WTC11 (cell line): ENCODE measurements at regions not wholly inside any gene's neighbourhood (a gene's known extent, or its start where the extent isn't known, plus 50 kb on each side); places are given as distances from the start of the nearest gene placed in this dataset.
"Not testable (repeated sequence)": the region's sequence is repeated elsewhere in the genome, so short reads cannot be mapped to it uniquely, and the experiment has no call there.

Experiments used
- ATAC-seq: fragments of 200-7000 bp; cut with Tn5 transposase; 2 replicates; pipeline ENCODE4 v1.10.0; 2021; ENCODE audit warnings: mild to moderate bottlenecking, moderate library complexity
- CTCF ChIA-PET: fragments of 300-600 bp; sonication (Branson Sonifier 250); formaldehyde crosslinking; loops from one replicate; lab custom pipeline; 2021; ENCODE audit warnings: antibody characterized with exemption; lab: Charles Lee
- POLR2A ChIA-PET: fragments of 350-600 bp; sonication (Branson Sonifier 250); formaldehyde crosslinking; loops from one replicate; lab custom pipeline; 2021; ENCODE audit warnings: antibody characterized with exemption; lab: Charles Lee
- DNase-seq: peaks from one replicate; pipeline ENCODE4 v3.0.0; 2021; ENCODE audit warnings: low spot score
- H3K27ac Mint-ChIP-seq: 2 replicates; pipeline ENCODE4 v1.8.0; 2021; ENCODE audit warnings: mixed read lengths
- H3K27me3 Mint-ChIP-seq: 2 replicates; pipeline ENCODE4 v1.8.0; 2021; ENCODE audit warnings: low read depth, mild to moderate bottlenecking, moderate library complexity, mixed read lengths
- H3K36me3 Mint-ChIP-seq: 2 replicates; pipeline ENCODE4 v1.8.0; 2021; ENCODE audit warnings: mixed read lengths
- H3K4me1 Mint-ChIP-seq: 2 replicates; pipeline ENCODE4 v1.8.0; 2022; ENCODE audit warnings: mixed read lengths
- H3K4me3 Mint-ChIP-seq: 2 replicates; pipeline ENCODE4 v1.8.0; 2021; ENCODE audit warnings: mild to moderate bottlenecking, moderate library complexity, mixed read lengths
- H3K9me3 Mint-ChIP-seq: 2 replicates; pipeline ENCODE4 v1.8.0; 2021; ENCODE audit warnings: mixed read lengths
- CREM ChIP-seq: sonication (generic); formaldehyde crosslinking; IDR thresholded peaks from 2 replicates; pipeline ENCODE4 v1.8.1; 2022; ENCODE audit warnings: mild to moderate bottlenecking, missing genetic modification reagents, moderate library complexity
- E2F5 ChIP-seq: sonication (generic); formaldehyde crosslinking; IDR thresholded peaks from 2 replicates; pipeline ENCODE4 v1.8.1; 2022; ENCODE audit warnings: mild to moderate bottlenecking, moderate library complexity, missing genetic modification reagents
- GRHL2 ChIP-seq: fragments of 250-450 bp; sonication (Bioruptor Pico); IDR thresholded peaks from 2 replicates; pipeline ENCODE4 v1.8.0; 2022; ENCODE audit warnings: mild to moderate bottlenecking, moderate library complexity; ENCODE audit not compliant: insufficient replicate concordance, severe bottlenecking
- IRF2 ChIP-seq: sonication (generic); formaldehyde crosslinking; IDR thresholded peaks from 2 replicates; pipeline ENCODE4 v1.8.0; 2022; ENCODE audit warnings: low read depth, missing genetic modification reagents, borderline replicate concordance
- MLX ChIP-seq: sonication (generic); formaldehyde crosslinking; IDR thresholded peaks from 2 replicates; pipeline ENCODE4 v1.8.1; 2023; ENCODE audit warnings: mild to moderate bottlenecking, missing genetic modification reagents, moderate library complexity
- PRDM15 ChIP-seq: sonication (generic); formaldehyde crosslinking; IDR thresholded peaks from 2 replicates; pipeline ENCODE4 v1.8.0; 2022; ENCODE audit warnings: missing genetic modification reagents
- RORB ChIP-seq: fragments of 250-450 bp; sonication (Bioruptor Pico); IDR thresholded peaks from 2 replicates; pipeline ENCODE4 v1.9.0; 2021; ENCODE audit warnings: mild to moderate bottlenecking
- ZNF512 ChIP-seq: sonication (generic); formaldehyde crosslinking; IDR thresholded peaks from 2 replicates; pipeline ENCODE4 v1.8.1; 2022; ENCODE audit warnings: missing genetic modification reagents, borderline replicate concordance

GRCh38 chr2:57217013-57217412 lies 829.6 kb upstream of the VRK2 start:
- POLR2A ChIA-PET, result no interaction called here
- H3K27me3 Mint-ChIP-seq, result no peaks in the 10 kb centered on the region; the same call in 1 of the 2 replicates
- peaks cover 16% of the 10 kb centered on the region for H3K36me3 Mint-ChIP-seq
- H3K4me1 Mint-ChIP-seq, result no peaks in the 10 kb centered on the region
- ATAC-seq (no peak), DNase-seq (no peak)
- no peak overlapping the region for H3K27ac Mint-ChIP-seq
- CTCF ChIA-PET, result no interaction called here
- no peak for TF ChIP-seq CREM (CRISPR knock-in tag)
- peaks cover 49% of the 10 kb centered on the region for H3K9me3 Mint-ChIP-seq
- H3K4me3 Mint-ChIP-seq, result no peak overlapping the region

GRCh38 chr2:57218206-57218605 lies 828.4 kb upstream of the VRK2 start:
- TF ChIP-seq MLX (CRISPR knock-in tag) (no peak), ZNF512 (no peak), PRDM15 (no peak), E2F5 (no peak), IRF2 (CRISPR knock-in tag) (no peak), RORB (no peak), GRHL2 (CRISPR knock-in tag) (no peak)
- TF ChIP-seq, all 79 proteins: peak for 0
- Mint-ChIP-seq H3K36me3 (peaks cover 16% of the 10 kb centered on the region), H3K9me3 (peaks cover 49% of the 10 kb centered on the region), H3K4me3 (no peak overlapping the region), H3K27me3 (no peaks in the 10 kb centered on the region; the same call in 1 of the 2 replicates), H3K27ac (no peak overlapping the region), H3K4me1 (no peaks in the 10 kb centered on the region)
- CTCF ChIA-PET, result no interaction called here
- POLR2A ChIA-PET, result no interaction called here
- no peak for DNase-seq
- ATAC-seq, result no peak

- ATAC-seq, H3K4me1 Mint-ChIP-seq, DNase-seq, H3K27ac Mint-ChIP-seq, H3K4me3 Mint-ChIP-seq, CTCF ChIA-PET, H3K36me3 Mint-ChIP-seq, POLR2A ChIA-PET, H3K27me3 Mint-ChIP-seq: not testable (repeated sequence)
- H3K9me3 Mint-ChIP-seq, result peaks cover 17% of the 10 kb centered on the region
Observed at GRCh38 chr2:57229706-57230105, 816.9 kb upstream of the VRK2 start.

GRCh38 chr2:57232341-57232740 lies 814.3 kb upstream of the VRK2 start:
- POLR2A ChIA-PET, ATAC-seq, CTCF ChIA-PET, H3K4me3 Mint-ChIP-seq, DNase-seq, H3K27me3 Mint-ChIP-seq, H3K4me1 Mint-ChIP-seq, H3K36me3 Mint-ChIP-seq, H3K27ac Mint-ChIP-seq: not testable (repeated sequence)
- peaks cover 17% of the 10 kb centered on the region for H3K9me3 Mint-ChIP-seq

- peaks cover 74% of the 10 kb centered on the region for H3K9me3 Mint-ChIP-seq
- H3K27me3 Mint-ChIP-seq, CTCF ChIA-PET: not testable (repeated sequence)
Observed at GRCh38 chr2:57251495-57251894, 795.1 kb upstream of the VRK2 start.

GRCh38 chr2:57276408-57276807 lies 770.2 kb upstream of the VRK2 start:
- Mint-ChIP-seq H3K36me3 (peaks cover 32% of the 10 kb centered on the region), H3K9me3 (peaks cover 81% of the 10 kb centered on the region)
- POLR2A ChIA-PET, H3K4me3 Mint-ChIP-seq, H3K27me3 Mint-ChIP-seq, CTCF ChIA-PET, H3K4me1 Mint-ChIP-seq, ATAC-seq, H3K27ac Mint-ChIP-seq, DNase-seq: not testable (repeated sequence)

More at GRCh38 chr2:57251495-57251894, 795.1 kb upstream of the VRK2 start:
- H3K27ac Mint-ChIP-seq, ATAC-seq, H3K4me1 Mint-ChIP-seq, DNase-seq, H3K4me3 Mint-ChIP-seq, POLR2A ChIA-PET: not testable (repeated sequence)
- peaks cover 54% of the 10 kb centered on the region for H3K36me3 Mint-ChIP-seq
